Endothelial cell of umbilical vein (primary cell): ENCODE measurements at regions not wholly inside any gene's neighbourhood (a gene's known extent, or its start where the extent isn't known, plus 50 kb on each side); places are given as distances from the start of the nearest gene placed in this dataset.

Source experiments
- BruUV-seq: library from RNA; stranded (reverse); fragments of 400-500 nt; replicated peaks from 2 replicates; lab custom pipeline; 2021; lab: Mats Ljungman, UMichigan
- CTCF ChIA-PET: fragments of 300-600, 350-600 bp; sonication (Branson Sonifier 250); formaldehyde crosslinking; loops from one replicate; lab custom pipeline; 2021; ENCODE audit warnings: antibody characterized with exemption, inconsistent platforms; lab: Charles Lee
- POLR2A ChIA-PET: fragments of 300-600, 350-600 bp; sonication (Branson Sonifier 250); formaldehyde crosslinking; loops from one replicate; lab custom pipeline; 2021; ENCODE audit warnings: antibody characterized with exemption, inconsistent platforms; lab: Charles Lee
- DNase-seq: peaks from one replicate; pipeline ENCODE4 v3.0.0-alpha.2; 2011; ENCODE audit warnings: low read depth, low spot score
- FAIRE-seq: peaks from 2 replicates; lab custom pipeline; 2011; peaks lifted over from hg19 to GRCh38; lab: Jason Lieb, UNC
- H2AFZ ChIP-seq: 2 replicates; pipeline ENCODE4 v1.6.0; 2012; ENCODE audit warnings: low read depth, low read length, control low read depth, inconsistent platforms
- H3K27ac ChIP-seq: 2 replicates; pipeline ENCODE4 v1.5.1; 2011; ENCODE audit warnings: low read depth, mild to moderate bottlenecking, control low read depth, low read length, moderate library complexity; ENCODE audit not compliant: insufficient read depth
- H3K27me3 ChIP-seq, 2 experiments: 2 replicates each; pipeline versions ENCODE4 v1.6.0 to v1.6.1; 2011; ENCODE audit warnings: low read length in 2 of 2, mixed read lengths in 1 of 2; ENCODE audit not compliant: control insufficient read depth in 2 of 2, insufficient read depth in 2 of 2
- H3K36me3 ChIP-seq, 2 experiments: 2 replicates in 1 of 2; 3 replicates in 1 of 2; pipeline ENCODE4 v1.5.1; 2011; ENCODE audit warnings: low read length in 2 of 2, mild to moderate bottlenecking in 1 of 2, moderate library complexity in 1 of 2; ENCODE audit not compliant: control insufficient read depth in 2 of 2, insufficient read depth in 2 of 2; ENCODE audit errors: extremely low read depth in 1 of 2
- H3K4me1 ChIP-seq: 3 replicates; pipeline ENCODE4 v1.5.1; 2011; ENCODE audit warnings: mild to moderate bottlenecking, low read length; ENCODE audit not compliant: control insufficient read depth, insufficient read depth; ENCODE audit errors: extremely low read depth
- H3K4me2 ChIP-seq: 2 replicates; pipeline ENCODE4 v1.6.1; 2011; ENCODE audit warnings: low read length, control low read depth, mixed read lengths; ENCODE audit not compliant: insufficient read depth
- H3K4me3 ChIP-seq, 3 experiments: fragments of 200-600 bp in 1 of 3; sonication (generic), shearing (Covaris generic) in 1 of 3; replicated peaks in 1 of 3; 2 replicates each; pipeline ENCODE4 v1.5.1; 2011 to 2016; ENCODE audit warnings: control low read depth in 3 of 3, low read length in 3 of 3, mild to moderate bottlenecking in 2 of 3, inconsistent platforms in 1 of 3, low read depth in 1 of 3, moderate library complexity in 1 of 3; ENCODE audit not compliant: insufficient read depth in 1 of 3
- H3K79me2 ChIP-seq: 2 replicates; pipeline ENCODE4 v1.6.0; 2012; ENCODE audit warnings: low read length, inconsistent platforms; ENCODE audit not compliant: control insufficient read depth, insufficient read depth
- H3K9ac ChIP-seq: replicated peaks from 2 replicates; pipeline ENCODE3; 2011; ENCODE audit warnings: low read length, control low read depth; ENCODE audit not compliant: insufficient read depth; ENCODE audit errors: extremely low read depth
- H3K9me1 ChIP-seq: replicated peaks from 3 replicates; pipeline ENCODE4 v1.6.0; 2011; ENCODE audit warnings: mild to moderate bottlenecking, low read length; ENCODE audit not compliant: control insufficient read depth, insufficient read depth; ENCODE audit errors: extremely low read depth
- H3K9me3 ChIP-seq: replicated peaks from 2 replicates; pipeline ENCODE4 v1.5.1; 2012; ENCODE audit warnings: low read length, inconsistent platforms; ENCODE audit not compliant: control insufficient read depth, insufficient read depth
- H4K20me1 ChIP-seq: replicated peaks from 2 replicates; pipeline ENCODE3; 2011; ENCODE audit warnings: mild to moderate bottlenecking, low read length; ENCODE audit not compliant: control insufficient read depth, insufficient read depth; ENCODE audit errors: extremely low read depth
- EZH2 ChIP-seq: IDR thresholded peaks from 2 replicates; pipeline ENCODE4 v1.6.1; 2012; ENCODE audit warnings: borderline replicate concordance, low read depth, mild to moderate bottlenecking, moderate library complexity, low read length, inconsistent platforms; ENCODE audit not compliant: severe bottlenecking
- FOS ChIP-seq: IDR thresholded peaks from 2 replicates; pipeline ENCODE4 v1.6.1; 2011; ENCODE audit warnings: mild to moderate bottlenecking, low read length, moderate library complexity, borderline replicate concordance; ENCODE audit not compliant: insufficient read depth
- GATA2 ChIP-seq: IDR thresholded peaks from 2 replicates; pipeline ENCODE4 v1.7.0; 2011; ENCODE audit warnings: low read depth, mild to moderate bottlenecking, moderate library complexity, mixed read lengths, low read length; ENCODE audit not compliant: insufficient read length, insufficient read depth
- JUN ChIP-seq: IDR thresholded peaks from 2 replicates; pipeline ENCODE4 v1.6.1; 2011; ENCODE audit warnings: borderline replicate concordance, low read depth; ENCODE audit not compliant: insufficient read length, insufficient read depth
- MYC ChIP-seq: IDR thresholded peaks from one replicate; pipeline ENCODE4 v1.6.1; 2011; ENCODE audit warnings: mild to moderate bottlenecking, low read depth, low read length
- POLR2A ChIP-seq: IDR thresholded peaks from 2 replicates; pipeline ENCODE4 v1.6.1; 2012; ENCODE audit warnings: low read depth, mild to moderate bottlenecking, control low read depth, low read length
- POLR2AphosphoS5 ChIP-seq: IDR thresholded peaks from 2 replicates; pipeline ENCODE4 v1.6.1; 2012; ENCODE audit warnings: low read depth, mild to moderate bottlenecking, control low read depth, low read length, moderate library complexity; ENCODE audit not compliant: insufficient read depth
- dilution Hi-C: fragments of 300-500 bp; cut with MboI; formaldehyde crosslinking; loops from one replicate; pipeline ENCODE4 v1.15.0; 2019; ENCODE audit warnings: low sequenced_read_pairs; ENCODE audit not compliant: extremely low pct_ligation_motif_present
- intact Hi-C: fragments of 100-400 bp; cut with micrococcal nuclease; formaldehyde crosslinking; loops from one replicate; pipeline ENCODE4 v1.10.0; 2022
- TF ChIP-seq, protein P1 (sequence below), 2 donors: IDR thresholded peaks; 1 replicate in 1 of 2; 2 replicates in 1 of 2; pipeline ENCODE4 v1.5.1; 2011; ENCODE audit warnings: low read length in 2 of 2, mild to moderate bottlenecking in 2 of 2, moderate library complexity in 2 of 2, control low read depth in 1 of 2, inconsistent platforms in 1 of 2, low read depth in 1 of 2; ENCODE audit not compliant: insufficient read depth in 1 of 2; ENCODE audit errors: extremely low read depth in 1 of 2
- TF ChIP-seq, protein P2 (sequence below): IDR thresholded peaks from 2 replicates; pipeline ENCODE4 v1.6.1; 2011; ENCODE audit not compliant: insufficient read depth, insufficient read length

DNA sequence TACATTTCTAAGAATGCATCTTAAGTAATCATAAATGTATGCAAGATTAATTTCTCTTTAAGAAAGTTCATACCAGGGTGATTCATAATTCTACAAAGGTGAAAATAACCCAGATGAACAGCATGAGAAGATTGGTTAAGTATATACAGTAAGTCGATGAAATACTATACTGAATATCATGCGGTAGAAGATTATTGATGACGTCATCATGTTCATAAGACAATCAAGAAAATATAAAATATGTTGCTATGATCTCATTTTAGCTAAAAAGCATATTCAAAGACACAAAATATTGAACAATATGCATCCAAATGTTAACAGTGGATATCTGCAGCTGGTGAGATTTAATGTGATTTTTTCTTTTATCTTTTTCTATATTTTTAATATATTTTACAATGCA lies 312.0 kb upstream of the FGF13 start:
- FAIRE-seq (no peak), DNase-seq (no peak)
- H3K4me1 ChIP-seq, result no peaks in the 10 kb centered on the region
- H3K9me1 ChIP-seq, result no peaks in the 10 kb centered on the region
- H3K9me3 ChIP-seq, result no peaks in the 10 kb centered on the region
- TF ChIP-seq, protein P1, sequence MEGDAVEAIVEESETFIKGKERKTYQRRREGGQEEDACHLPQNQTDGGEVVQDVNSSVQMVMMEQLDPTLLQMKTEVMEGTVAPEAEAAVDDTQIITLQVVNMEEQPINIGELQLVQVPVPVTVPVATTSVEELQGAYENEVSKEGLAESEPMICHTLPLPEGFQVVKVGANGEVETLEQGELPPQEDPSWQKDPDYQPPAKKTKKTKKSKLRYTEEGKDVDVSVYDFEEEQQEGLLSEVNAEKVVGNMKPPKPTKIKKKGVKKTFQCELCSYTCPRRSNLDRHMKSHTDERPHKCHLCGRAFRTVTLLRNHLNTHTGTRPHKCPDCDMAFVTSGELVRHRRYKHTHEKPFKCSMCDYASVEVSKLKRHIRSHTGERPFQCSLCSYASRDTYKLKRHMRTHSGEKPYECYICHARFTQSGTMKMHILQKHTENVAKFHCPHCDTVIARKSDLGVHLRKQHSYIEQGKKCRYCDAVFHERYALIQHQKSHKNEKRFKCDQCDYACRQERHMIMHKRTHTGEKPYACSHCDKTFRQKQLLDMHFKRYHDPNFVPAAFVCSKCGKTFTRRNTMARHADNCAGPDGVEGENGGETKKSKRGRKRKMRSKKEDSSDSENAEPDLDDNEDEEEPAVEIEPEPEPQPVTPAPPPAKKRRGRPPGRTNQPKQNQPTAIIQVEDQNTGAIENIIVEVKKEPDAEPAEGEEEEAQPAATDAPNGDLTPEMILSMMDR (IDR thresholded peaks at IDR 0.05; ENCODE audit: extremely low read depth in 1 of 2, insufficient read depth in 1 of 2, low read depth in 1 of 2, low read length in 2 of 2), result no peak
- TF ChIP-seq EZH2 (no peak), JUN (no peak), MYC (no peak), POLR2AphosphoS5 (no peak), GATA2 (no peak), FOS (no peak), POLR2A (no peak)
- TF ChIP-seq, protein P2, sequence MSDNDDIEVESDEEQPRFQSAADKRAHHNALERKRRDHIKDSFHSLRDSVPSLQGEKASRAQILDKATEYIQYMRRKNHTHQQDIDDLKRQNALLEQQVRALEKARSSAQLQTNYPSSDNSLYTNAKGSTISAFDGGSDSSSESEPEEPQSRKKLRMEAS, result no peak
- dilution Hi-C loops, result no loop called here
- H3K27me3 ChIP-seq, result no peaks in the 10 kb centered on the region
- BruUV-seq, result no TSS peak
- H3K4me3 ChIP-seq, result no peak overlapping the region
- H3K36me3 ChIP-seq, result no peaks in the 10 kb centered on the region
- no peak overlapping the region for H2AFZ ChIP-seq
- no peaks in the 10 kb centered on the region for H4K20me1 ChIP-seq
- no peak overlapping the region for H3K27ac ChIP-seq
- ChIA-PET CTCF (no interaction called here), POLR2A (no interaction called here)
- H3K9ac ChIP-seq, result no peak overlapping the region
- no peak overlapping the region for H3K4me2 ChIP-seq
- intact Hi-C loops, result no loop called here
- H3K79me2 ChIP-seq, result no peaks in the 10 kb centered on the region
